ENCODE measurements at regions not wholly inside any gene's neighbourhood (a gene's known extent, or its start where the extent isn't known, plus 50 kb on each side); places are given as distances from the start of the nearest gene placed in this dataset.

GRCh38 chr1:203985676-203986075 is 87.2 kb upstream of the SOX13 start:
- no peaks in the 10 kb centered on the region for H3K36me3 ChIP-seq
- H3K27me3 ChIP-seq, result no peaks in the 10 kb centered on the region
- H3K4me1 ChIP-seq, result no peaks in the 10 kb centered on the region
- H3K9me3 ChIP-seq, result no peaks in the 10 kb centered on the region
- no peak for TF ChIP-seq EP300 (IDR thresholded peaks at IDR 0.05)
- TF ChIP-seq, protein P1, sequence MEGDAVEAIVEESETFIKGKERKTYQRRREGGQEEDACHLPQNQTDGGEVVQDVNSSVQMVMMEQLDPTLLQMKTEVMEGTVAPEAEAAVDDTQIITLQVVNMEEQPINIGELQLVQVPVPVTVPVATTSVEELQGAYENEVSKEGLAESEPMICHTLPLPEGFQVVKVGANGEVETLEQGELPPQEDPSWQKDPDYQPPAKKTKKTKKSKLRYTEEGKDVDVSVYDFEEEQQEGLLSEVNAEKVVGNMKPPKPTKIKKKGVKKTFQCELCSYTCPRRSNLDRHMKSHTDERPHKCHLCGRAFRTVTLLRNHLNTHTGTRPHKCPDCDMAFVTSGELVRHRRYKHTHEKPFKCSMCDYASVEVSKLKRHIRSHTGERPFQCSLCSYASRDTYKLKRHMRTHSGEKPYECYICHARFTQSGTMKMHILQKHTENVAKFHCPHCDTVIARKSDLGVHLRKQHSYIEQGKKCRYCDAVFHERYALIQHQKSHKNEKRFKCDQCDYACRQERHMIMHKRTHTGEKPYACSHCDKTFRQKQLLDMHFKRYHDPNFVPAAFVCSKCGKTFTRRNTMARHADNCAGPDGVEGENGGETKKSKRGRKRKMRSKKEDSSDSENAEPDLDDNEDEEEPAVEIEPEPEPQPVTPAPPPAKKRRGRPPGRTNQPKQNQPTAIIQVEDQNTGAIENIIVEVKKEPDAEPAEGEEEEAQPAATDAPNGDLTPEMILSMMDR (IDR thresholded peaks at IDR 0.05), result no peak
- no peak for DNase-seq (ENCODE audit: low spot score in 2 of 2)
- H3K27ac ChIP-seq, result no peak overlapping the region
- WGBS, result 68% methylated on average over 2 of the region's 2 CpGs
- H3K4me3 ChIP-seq, result no peak overlapping the region

- Histone ChIP-seq H3K27ac (no peak overlapping the region), H3K9me3 (no peaks in the 10 kb centered on the region), H3K4me3 (no peak overlapping the region), H3K4me1 (no peaks in the 10 kb centered on the region), H3K27me3 (no peaks in the 10 kb centered on the region), H3K36me3 (no peaks in the 10 kb centered on the region)
- no peak for DNase-seq (ENCODE audit: low spot score in 2 of 2)
- WGBS, result 67% methylated on average over 5 of the region's 5 CpGs
- TF ChIP-seq POLR2AphosphoS5 (IDR thresholded peaks at IDR 0.05) (no peak), POLR2A (IDR thresholded peaks at IDR 0.05) (no peak), EP300 (IDR thresholded peaks at IDR 0.05) (no peak)
- TF ChIP-seq, protein P1 (IDR thresholded peaks at IDR 0.05), result no peak
These were observed 85.9 kb upstream of the SOX13 start for GRCh38 chr1:203986887-203987461.

- 71% methylated on average over 8 of the region's 8 CpGs for WGBS
- no peak for DNase-seq (ENCODE audit: low spot score in 2 of 2)
- TF ChIP-seq POLR2AphosphoS5 (IDR thresholded peaks at IDR 0.05) (no peak), EP300 (IDR thresholded peaks at IDR 0.05) (no peak), POLR2A (IDR thresholded peaks at IDR 0.05) (no peak)
- TF ChIP-seq, protein P1 (IDR thresholded peaks at IDR 0.05), result no peak
- no peaks in the 10 kb centered on the region for H3K27me3 ChIP-seq
- H3K4me1 ChIP-seq, result peaks cover 2% of the 10 kb centered on the region
- H3K36me3 ChIP-seq, result no peaks in the 10 kb centered on the region
- H3K4me3 ChIP-seq, result no peak overlapping the region
- H3K9me3 ChIP-seq, result no peaks in the 10 kb centered on the region
- H3K27ac ChIP-seq, result no peak overlapping the region
These were observed 82.8 kb upstream of the SOX13 start for GRCh38 chr1:203990118-203990517.

DNA sequence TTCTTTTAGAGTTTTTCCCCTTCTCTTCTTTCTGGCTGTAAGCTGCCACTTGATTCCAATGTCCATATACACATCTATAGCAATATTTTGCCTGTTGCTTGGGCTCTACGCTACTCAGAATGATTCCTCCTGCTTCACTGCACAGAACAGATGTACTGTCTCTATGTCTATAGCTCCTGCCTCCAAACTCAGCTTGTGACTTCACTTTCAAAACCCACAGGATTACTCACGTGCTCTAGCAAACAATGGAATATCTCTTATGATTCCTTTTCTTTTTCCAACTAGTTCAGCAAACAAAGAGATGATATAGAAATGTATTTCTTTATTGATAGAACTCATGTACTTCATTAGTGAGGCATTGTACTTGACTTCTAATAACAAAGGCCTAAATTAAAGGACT is 80.5 kb upstream of the SOX13 start:
- peaks cover 12% of the 10 kb centered on the region for H3K4me1 ChIP-seq
- TF ChIP-seq POLR2A (IDR thresholded peaks at IDR 0.05) (no peak), EP300 (IDR thresholded peaks at IDR 0.05) (no peak), POLR2AphosphoS5 (IDR thresholded peaks at IDR 0.05) (no peak)
- TF ChIP-seq, protein P1 (IDR thresholded peaks at IDR 0.05), result no peak
- H3K4me3 ChIP-seq, result no peak overlapping the region
- H3K27me3 ChIP-seq, result peaks cover 5% of the 10 kb centered on the region
- no peaks in the 10 kb centered on the region for H3K9me3 ChIP-seq
- no peaks in the 10 kb centered on the region for H3K36me3 ChIP-seq
- DNase-seq (ENCODE audit: low spot score in 2 of 2), result no peak
- WGBS, result 79% methylated on average over 2 of the region's 2 CpGs
- H3K27ac ChIP-seq, result no peak overlapping the region

DNA sequence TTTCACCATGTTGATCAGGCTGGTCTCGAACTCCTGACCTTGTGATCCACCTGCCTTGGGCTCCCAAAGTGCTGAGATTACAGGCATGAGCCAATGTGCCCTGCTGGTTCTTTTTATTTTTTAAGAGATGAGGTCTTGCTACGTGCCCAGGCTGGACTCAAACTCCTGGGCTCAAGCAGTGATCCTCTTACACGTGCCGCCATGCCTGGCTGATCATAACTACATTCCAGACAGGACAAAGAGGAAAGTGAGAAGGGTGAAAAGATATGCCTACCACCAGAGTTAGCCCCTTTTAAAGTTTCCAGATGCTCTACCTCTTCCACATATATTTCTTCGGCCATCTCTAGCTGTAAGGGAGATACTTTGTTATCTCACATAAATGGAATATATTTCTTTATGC is 79.7 kb upstream of the SOX13 start:
- DNase-seq (ENCODE audit: low spot score in 2 of 2), result no peak
- no peak for TF ChIP-seq POLR2AphosphoS5 (IDR thresholded peaks at IDR 0.05)
- TF ChIP-seq, protein P1 (IDR thresholded peaks at IDR 0.05), result no peak
- no peak for TF ChIP-seq POLR2A (IDR thresholded peaks at IDR 0.05)
- no peak for TF ChIP-seq EP300 (IDR thresholded peaks at IDR 0.05)
- no peaks in the 10 kb centered on the region for H3K36me3 ChIP-seq
- no peaks in the 10 kb centered on the region for H3K9me3 ChIP-seq
- H3K4me1 ChIP-seq, result peaks cover 12% of the 10 kb centered on the region
- H3K27ac ChIP-seq, result no peak overlapping the region
- 91% methylated on average over 5 of the region's 5 CpGs for WGBS
- H3K4me3 ChIP-seq, result no peak overlapping the region
- H3K27me3 ChIP-seq, result peaks cover 5% of the 10 kb centered on the region
